Lower leg skin (tissue), 3 donors: ENCODE measurements at regions not wholly inside any gene's neighbourhood (a gene's known extent, or its start where the extent isn't known, plus 50 kb on each side); places are given as distances from the start of the nearest gene placed in this dataset.

ENCODE experiments used
- POLR2A ChIP-seq, 2 donors: fragments of 450-650 bp; IDR thresholded peaks; one replicate each; pipeline ENCODE4 v1.6.1; 2016 to 2017; ENCODE audit warnings: antibody characterized with exemption in 2 of 2, mild to moderate bottlenecking in 1 of 2, moderate library complexity in 1 of 2
- TF ChIP-seq, protein P1 (sequence below), 3 donors: fragments of 450-650 bp; IDR thresholded peaks; one replicate each; pipeline ENCODE4 v1.5.1; 2016; ENCODE audit warnings: antibody characterized with exemption in 3 of 3, mild to moderate bottlenecking in 3 of 3, moderate library complexity in 2 of 3

- no peak for TF ChIP-seq POLR2A (IDR thresholded peaks at IDR 0.05)
- TF ChIP-seq, protein P1, sequence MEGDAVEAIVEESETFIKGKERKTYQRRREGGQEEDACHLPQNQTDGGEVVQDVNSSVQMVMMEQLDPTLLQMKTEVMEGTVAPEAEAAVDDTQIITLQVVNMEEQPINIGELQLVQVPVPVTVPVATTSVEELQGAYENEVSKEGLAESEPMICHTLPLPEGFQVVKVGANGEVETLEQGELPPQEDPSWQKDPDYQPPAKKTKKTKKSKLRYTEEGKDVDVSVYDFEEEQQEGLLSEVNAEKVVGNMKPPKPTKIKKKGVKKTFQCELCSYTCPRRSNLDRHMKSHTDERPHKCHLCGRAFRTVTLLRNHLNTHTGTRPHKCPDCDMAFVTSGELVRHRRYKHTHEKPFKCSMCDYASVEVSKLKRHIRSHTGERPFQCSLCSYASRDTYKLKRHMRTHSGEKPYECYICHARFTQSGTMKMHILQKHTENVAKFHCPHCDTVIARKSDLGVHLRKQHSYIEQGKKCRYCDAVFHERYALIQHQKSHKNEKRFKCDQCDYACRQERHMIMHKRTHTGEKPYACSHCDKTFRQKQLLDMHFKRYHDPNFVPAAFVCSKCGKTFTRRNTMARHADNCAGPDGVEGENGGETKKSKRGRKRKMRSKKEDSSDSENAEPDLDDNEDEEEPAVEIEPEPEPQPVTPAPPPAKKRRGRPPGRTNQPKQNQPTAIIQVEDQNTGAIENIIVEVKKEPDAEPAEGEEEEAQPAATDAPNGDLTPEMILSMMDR (IDR thresholded peaks at IDR 0.05): no peak
These were observed 86.4 kb downstream of the HMHB1 start for GRCh38 chr5:143898381-143898780.
